ENCODE measurements at regions not wholly inside any gene's neighbourhood (a gene's known extent, or its start where the extent isn't known, plus 50 kb on each side); places are given as distances from the start of the nearest gene placed in this dataset.

DNA sequence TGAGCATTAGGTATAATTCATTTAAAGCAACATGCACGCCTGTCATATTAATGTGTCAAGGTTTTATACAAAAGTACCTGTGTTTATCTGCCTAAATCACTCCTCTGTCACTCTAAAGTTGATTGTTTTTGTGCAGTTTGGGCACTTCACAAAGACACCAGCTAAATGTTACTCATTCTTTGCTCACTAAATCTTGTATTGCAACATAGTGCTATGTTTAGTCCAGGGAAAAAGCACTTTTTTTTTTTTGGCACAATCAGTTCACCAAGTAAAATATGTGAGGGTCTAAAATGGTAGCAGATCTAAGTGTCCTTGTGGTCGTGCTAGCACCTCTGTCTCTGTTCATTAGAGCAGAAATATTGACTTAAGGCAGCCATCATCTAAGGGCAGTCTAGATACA, 2526.7 kb upstream of the PCDH20 start:
- no peak for DNase-seq
- Histone ChIP-seq H3K27ac (ENCODE audit: insufficient read length, low read depth, low read length) (no peak overlapping the region), H3K79me2 (ENCODE audit: insufficient read depth, low read length) (no peaks in the 10 kb centered on the region), H2AFZ (ENCODE audit: low read length) (no peak overlapping the region), H3K14ac (ENCODE audit: insufficient read depth, low read length) (no peak overlapping the region), H3K9me3 (ENCODE audit: control insufficient read depth, low read depth, low read length) (no peaks in the 10 kb centered on the region), H3K23me2 (ENCODE audit: insufficient read length, low read depth, low read length, poor library complexity, severe bottlenecking) (no peaks in the 10 kb centered on the region), H2BK120ac (ENCODE audit: low read depth, low read length, poor library complexity, severe bottlenecking) (no peak overlapping the region), H3K79me1 (ENCODE audit: insufficient read depth, low read depth, low read length, poor library complexity, severe bottlenecking) (no peaks in the 10 kb centered on the region), H3K56ac (ENCODE audit: insufficient read length, low read depth, low read length) (no peak overlapping the region), H4K5ac (ENCODE audit: insufficient read length, low read depth, low read length) (no peak overlapping the region), H3K4ac (ENCODE audit: low read depth, low read length) (no peak overlapping the region), H2BK5ac (ENCODE audit: insufficient read length, low read length) (no peak overlapping the region), H3K4me2 (ENCODE audit: insufficient read depth, insufficient read length, low read length) (no peak overlapping the region), H4K8ac (replicated peaks; ENCODE audit: insufficient read length, low read depth, low read length) (no peak overlapping the region), H3K27me3 (ENCODE audit: insufficient read depth, low read length) (no peaks in the 10 kb centered on the region), H2BK20ac (ENCODE audit: low read depth, low read length, poor library complexity, severe bottlenecking) (no peak overlapping the region), H2BK15ac (ENCODE audit: low read depth, low read length) (no peak overlapping the region), H3K23ac (ENCODE audit: insufficient read length, low read depth, low read length) (no peak overlapping the region), H2BK12ac (ENCODE audit: insufficient read length, low read depth, low read length) (no peak overlapping the region), H3K9ac (ENCODE audit: extremely low read depth, insufficient read length, low read length) (no peak overlapping the region), H3K4me1 (ENCODE audit: insufficient read depth, low read length) (no peaks in the 10 kb centered on the region), H2AK5ac (ENCODE audit: insufficient read length, low read length) (no peak overlapping the region), H4K20me1 (ENCODE audit: control insufficient read depth, insufficient read depth, insufficient read length) (no peaks in the 10 kb centered on the region), H3K18ac (ENCODE audit: insufficient read length, low read depth, low read length) (no peak overlapping the region), H4K91ac (ENCODE audit: insufficient read length, low read depth, low read length) (no peak overlapping the region), H3T11ph (ENCODE audit: low read length) (no peak overlapping the region)
- no CpG with 5 or more reads among the region's 2 CpGs for WGBS (ENCODE audit: extremely low coverage, insufficient read length, low lambda C conversion rate)
- no peaks in the 10 kb centered on the region for H3K4me1 Mint-ChIP-seq
- no peak overlapping the region for H3K4me3 Mint-ChIP-seq
- TF ChIP-seq, protein P1, sequence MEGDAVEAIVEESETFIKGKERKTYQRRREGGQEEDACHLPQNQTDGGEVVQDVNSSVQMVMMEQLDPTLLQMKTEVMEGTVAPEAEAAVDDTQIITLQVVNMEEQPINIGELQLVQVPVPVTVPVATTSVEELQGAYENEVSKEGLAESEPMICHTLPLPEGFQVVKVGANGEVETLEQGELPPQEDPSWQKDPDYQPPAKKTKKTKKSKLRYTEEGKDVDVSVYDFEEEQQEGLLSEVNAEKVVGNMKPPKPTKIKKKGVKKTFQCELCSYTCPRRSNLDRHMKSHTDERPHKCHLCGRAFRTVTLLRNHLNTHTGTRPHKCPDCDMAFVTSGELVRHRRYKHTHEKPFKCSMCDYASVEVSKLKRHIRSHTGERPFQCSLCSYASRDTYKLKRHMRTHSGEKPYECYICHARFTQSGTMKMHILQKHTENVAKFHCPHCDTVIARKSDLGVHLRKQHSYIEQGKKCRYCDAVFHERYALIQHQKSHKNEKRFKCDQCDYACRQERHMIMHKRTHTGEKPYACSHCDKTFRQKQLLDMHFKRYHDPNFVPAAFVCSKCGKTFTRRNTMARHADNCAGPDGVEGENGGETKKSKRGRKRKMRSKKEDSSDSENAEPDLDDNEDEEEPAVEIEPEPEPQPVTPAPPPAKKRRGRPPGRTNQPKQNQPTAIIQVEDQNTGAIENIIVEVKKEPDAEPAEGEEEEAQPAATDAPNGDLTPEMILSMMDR (conservative IDR thresholded peaks at IDR 0.05) = no peak
- no peak overlapping the region for H3K27ac Mint-ChIP-seq
- no peaks in the 10 kb centered on the region for H3K9me3 Mint-ChIP-seq
- no peaks in the 10 kb centered on the region; a peak in 1 of 7 replicates for H3K36me3 Mint-ChIP-seq (ENCODE audit: insufficient read depth in 1 of 3, low read depth in 3 of 3)
- no peaks in the 10 kb centered on the region for H3K27me3 Mint-ChIP-seq (ENCODE audit: low read depth)
